CD14-positive monocyte (primary cell): ENCODE measurements at regions not wholly inside any gene's neighbourhood (a gene's known extent, or its start where the extent isn't known, plus 50 kb on each side); places are given as distances from the start of the nearest gene placed in this dataset.

Source experiments
- DNase-seq, 3 donors: peaks; one replicate each; pipeline ENCODE4 v3.0.0-alpha.2; 2011 to 2022
- H2AFZ ChIP-seq: 2 replicates; pipeline ENCODE4 v1.6.0; 2012; ENCODE audit warnings: mild to moderate bottlenecking, low read depth, low read length, inconsistent platforms; ENCODE audit not compliant: insufficient read depth, poor library complexity, severe bottlenecking
- H3K27ac ChIP-seq, 2 donors: 1 replicate in 1 of 2; 2 replicates in 1 of 2; pipeline ENCODE4 v1.5.1; 2012 to 2013; ENCODE audit warnings: low read length in 2 of 2, control low read depth in 1 of 2, inconsistent platforms in 1 of 2, low read depth in 1 of 2, mild to moderate bottlenecking in 1 of 2
- H3K27me3 ChIP-seq, 2 donors: one replicate each; pipeline versions ENCODE4 v1.6.0 to v1.6.1; 2011 to 2013; ENCODE audit warnings: low read length in 2 of 2; ENCODE audit not compliant: control insufficient read depth in 2 of 2, insufficient read depth in 2 of 2
- H3K36me3 ChIP-seq, 2 donors: replicated peaks in 1 of 2; 1 replicate in 1 of 2; 2 replicates in 1 of 2; pipeline versions ENCODE4 v1.5.1 to v1.6.1; 2012 to 2013; ENCODE audit warnings: low read length in 2 of 2, control low read depth in 1 of 2, inconsistent platforms in 1 of 2, mild to moderate bottlenecking in 1 of 2; ENCODE audit not compliant: insufficient read depth in 2 of 2, control insufficient read depth in 1 of 2
- H3K4me1 ChIP-seq, 2 donors: 1 replicate in 1 of 2; 2 replicates in 1 of 2; pipeline versions ENCODE4 v1.5.1 to v1.6.1; 2012 to 2013; ENCODE audit warnings: low read length in 2 of 2, control low read depth in 1 of 2, inconsistent platforms in 1 of 2, mild to moderate bottlenecking in 1 of 2, moderate library complexity in 1 of 2; ENCODE audit not compliant: insufficient read depth in 2 of 2, control insufficient read depth in 1 of 2
- H3K4me2 ChIP-seq: replicated peaks from 2 replicates; pipeline ENCODE3; 2012; ENCODE audit warnings: low read length, moderate library complexity, mild to moderate bottlenecking; ENCODE audit not compliant: poor library complexity, severe bottlenecking; ENCODE audit errors: extremely low read depth
- H3K4me3 ChIP-seq, 3 experiments: fragments of 200-600 bp in 1 of 3; sonication (generic) in 1 of 3; replicated peaks in 1 of 3; 1 replicate in 2 of 3; 2 replicates in 1 of 3; pipeline ENCODE4 v1.5.1; 2011 to 2013; ENCODE audit warnings: low read length in 3 of 3, mild to moderate bottlenecking in 3 of 3, control low read depth in 2 of 3, low read depth in 2 of 3, inconsistent platforms in 1 of 3, moderate library complexity in 1 of 3
- H3K79me2 ChIP-seq: 2 replicates; pipeline ENCODE4 v1.6.0; 2012; ENCODE audit warnings: mild to moderate bottlenecking, control low read depth, inconsistent platforms, low read length, moderate library complexity; ENCODE audit not compliant: insufficient read depth
- H3K9ac ChIP-seq: 2 replicates; pipeline ENCODE4 v1.6.0; 2017; ENCODE audit warnings: low read length, mild to moderate bottlenecking; ENCODE audit not compliant: insufficient read depth, poor library complexity, severe bottlenecking
- H3K9me3 ChIP-seq, 2 donors: replicated peaks in 1 of 2; 1 replicate in 1 of 2; 2 replicates in 1 of 2; pipeline versions ENCODE4 v1.5.1 to v1.6.1; 2012 to 2013; ENCODE audit warnings: low read length in 2 of 2, control low read depth in 1 of 2; ENCODE audit not compliant: control insufficient read depth in 1 of 2, insufficient read depth in 1 of 2
- H4K20me1 ChIP-seq: 2 replicates; pipeline ENCODE4 v1.6.0; 2012; ENCODE audit warnings: mild to moderate bottlenecking, low read length, control low read depth, moderate library complexity; ENCODE audit not compliant: insufficient read depth
- H3K27ac Mint-ChIP-seq, 7 donors: one replicate each; pipeline ENCODE4 v1.8.0; 2020; ENCODE audit warnings: mild to moderate bottlenecking in 7 of 7, mixed read lengths in 7 of 7, moderate library complexity in 6 of 7, inconsistent platforms in 2 of 7
- H3K27me3 Mint-ChIP-seq, 3 donors: one replicate each; pipeline ENCODE4 v1.8.0; 2021 to 2022; ENCODE audit warnings: low read depth in 3 of 3, mild to moderate bottlenecking in 3 of 3, mixed read lengths in 3 of 3, moderate library complexity in 3 of 3, inconsistent platforms in 1 of 3
- H3K36me3 Mint-ChIP-seq, 2 donors: one replicate each; pipeline ENCODE4 v1.8.0; 2020; ENCODE audit warnings: mixed read lengths in 2 of 2, inconsistent platforms in 1 of 2, mild to moderate bottlenecking in 1 of 2
- H3K4me1 Mint-ChIP-seq: one replicate; pipeline ENCODE4 v1.8.0; 2020; ENCODE audit warnings: mild to moderate bottlenecking, mixed read lengths
- H3K4me3 Mint-ChIP-seq, 2 donors: one replicate each; pipeline ENCODE4 v1.8.0; 2020; ENCODE audit warnings: mild to moderate bottlenecking in 2 of 2, mixed read lengths in 2 of 2, moderate library complexity in 1 of 2
- H3K9me3 Mint-ChIP-seq, 7 donors: one replicate each; pipeline ENCODE4 v1.8.0; 2020 to 2022; ENCODE audit warnings: mixed read lengths in 7 of 7, mild to moderate bottlenecking in 6 of 7, moderate library complexity in 6 of 7, inconsistent platforms in 2 of 7
- WGBS: methylation state at CpG from one replicate; pipeline ENCODE4 v1.1.5; 2013; ENCODE audit warnings: missing lambda C conversion rate; ENCODE audit not compliant: insufficient coverage; 5-methylcytosine and 5-hydroxymethylcytosine counted together
- intact Hi-C, 2 donors: fragments of 100-400 bp; cut with micrococcal nuclease; formaldehyde crosslinking; loops; one replicate each; pipeline versions ENCODE4 v1.15.0 to v1.15.1; 2023
- TF ChIP-seq, protein P1 (sequence below): fragments of 200-600 bp; IDR thresholded peaks from one replicate; pipeline ENCODE4 v1.8.0; 2022; ENCODE audit warnings: antibody characterized with exemption, mild to moderate bottlenecking

DNA sequence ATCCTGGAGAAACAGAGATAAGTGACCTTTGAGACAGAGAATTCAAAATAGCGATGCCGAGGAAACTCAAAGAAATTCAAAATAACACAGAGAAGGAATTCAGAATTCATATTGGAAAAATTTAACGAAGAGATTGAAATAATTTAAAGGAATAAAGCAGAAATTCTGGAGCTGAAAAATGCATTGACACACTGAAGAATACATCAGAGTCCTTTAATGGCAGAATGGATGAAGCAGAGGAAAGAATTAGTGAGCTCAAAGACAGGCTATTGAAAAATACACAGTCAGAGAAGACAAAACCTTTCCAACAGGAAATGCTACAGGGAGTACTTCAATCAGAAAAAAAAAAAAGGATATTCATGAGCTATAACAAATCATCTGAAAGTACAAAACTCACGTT is 185.8 kb downstream of the PARM1 start:
- H4K20me1 ChIP-seq: no peaks in the 10 kb centered on the region
- no peak overlapping the region for H3K4me3 ChIP-seq
- Mint-ChIP-seq H3K4me3 (no peak overlapping the region), H3K27me3 (no peaks in the 10 kb centered on the region), H3K4me1 (no peaks in the 10 kb centered on the region), H3K36me3 (no peaks in the 10 kb centered on the region), H3K9me3 (peaks cover 8 to 25% (median 15%) of the 10 kb centered on the region in 7 donors), H3K27ac (no peak overlapping the region)
- H3K4me1 ChIP-seq: no peaks in the 10 kb centered on the region
- H3K27ac ChIP-seq: no peak overlapping the region
- no peaks in the 10 kb centered on the region for H3K36me3 ChIP-seq
- TF ChIP-seq, protein P1, sequence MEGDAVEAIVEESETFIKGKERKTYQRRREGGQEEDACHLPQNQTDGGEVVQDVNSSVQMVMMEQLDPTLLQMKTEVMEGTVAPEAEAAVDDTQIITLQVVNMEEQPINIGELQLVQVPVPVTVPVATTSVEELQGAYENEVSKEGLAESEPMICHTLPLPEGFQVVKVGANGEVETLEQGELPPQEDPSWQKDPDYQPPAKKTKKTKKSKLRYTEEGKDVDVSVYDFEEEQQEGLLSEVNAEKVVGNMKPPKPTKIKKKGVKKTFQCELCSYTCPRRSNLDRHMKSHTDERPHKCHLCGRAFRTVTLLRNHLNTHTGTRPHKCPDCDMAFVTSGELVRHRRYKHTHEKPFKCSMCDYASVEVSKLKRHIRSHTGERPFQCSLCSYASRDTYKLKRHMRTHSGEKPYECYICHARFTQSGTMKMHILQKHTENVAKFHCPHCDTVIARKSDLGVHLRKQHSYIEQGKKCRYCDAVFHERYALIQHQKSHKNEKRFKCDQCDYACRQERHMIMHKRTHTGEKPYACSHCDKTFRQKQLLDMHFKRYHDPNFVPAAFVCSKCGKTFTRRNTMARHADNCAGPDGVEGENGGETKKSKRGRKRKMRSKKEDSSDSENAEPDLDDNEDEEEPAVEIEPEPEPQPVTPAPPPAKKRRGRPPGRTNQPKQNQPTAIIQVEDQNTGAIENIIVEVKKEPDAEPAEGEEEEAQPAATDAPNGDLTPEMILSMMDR: no peak
- H3K79me2 ChIP-seq: no peaks in the 10 kb centered on the region
- no CpG with 5 or more reads among the region's 4 CpGs for WGBS
- H3K27me3 ChIP-seq: no peaks in the 10 kb centered on the region
- intact Hi-C loops: no loop called here
- no peak overlapping the region for H2AFZ ChIP-seq
- H3K4me2 ChIP-seq: no peak overlapping the region
- DNase-seq: no peak
- H3K9ac ChIP-seq: no peak overlapping the region
- peaks cover 8% of the 10 kb centered on the region in 2 donors for H3K9me3 ChIP-seq

DNA sequence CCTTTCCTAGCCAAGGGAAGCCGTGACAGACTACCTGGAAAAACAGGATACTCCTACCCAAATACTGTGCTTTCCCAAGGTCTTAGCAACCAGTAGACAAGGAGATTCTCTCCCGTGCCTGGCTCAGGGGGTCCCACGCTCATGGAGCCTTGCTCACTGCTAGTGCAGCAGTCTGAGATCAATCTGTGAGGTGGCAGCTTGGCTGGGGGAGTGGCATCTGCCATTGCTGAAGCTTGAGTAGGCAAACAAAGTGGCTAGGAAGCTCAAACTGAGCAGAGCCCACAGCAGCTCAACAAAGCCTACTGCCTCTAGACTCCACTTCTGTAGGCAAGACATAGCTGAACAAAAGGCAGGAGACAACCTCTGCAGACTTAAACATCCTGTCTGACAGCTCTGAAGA is 177.1 kb downstream of the PARM1 start:
- Histone ChIP-seq H3K27me3 (no peaks in the 10 kb centered on the region), H3K4me1 (no peaks in the 10 kb centered on the region), H3K36me3 (no peaks in the 10 kb centered on the region), H2AFZ (no peak overlapping the region), H3K4me3 (no peak overlapping the region), H3K9me3 (peaks cover 0 to 5% of the 10 kb centered on the region in 2 donors), H3K4me2 (no peak overlapping the region), H3K27ac (no peak overlapping the region), H3K9ac (no peak overlapping the region), H4K20me1 (no peaks in the 10 kb centered on the region), H3K79me2 (no peaks in the 10 kb centered on the region)
- DNase-seq: no peak
- TF ChIP-seq, protein P1: no peak
- Mint-ChIP-seq H3K4me3 (no peak overlapping the region), H3K9me3 (peaks cover 3 to 10% (median 6%) of the 10 kb centered on the region in 7 donors), H3K27me3 (peaks cover 0 to 1% (median 1%) of the 10 kb centered on the region in 3 donors), H3K36me3 (no peaks in the 10 kb centered on the region), H3K27ac (no peak overlapping the region), H3K4me1 (no peaks in the 10 kb centered on the region)
- intact Hi-C loops: no loop called here
- 81% methylated on average over 3 of the region's 3 CpGs for WGBS
